ENCODE measurements at regions not wholly inside any gene's neighbourhood (a gene's known extent, or its start where the extent isn't known, plus 50 kb on each side); places are given as distances from the start of the nearest gene placed in this dataset.
"Not testable (repeated sequence)": the region's sequence is repeated elsewhere in the genome, so short reads cannot be mapped to it uniquely, and the experiment has no call there.

DNA sequence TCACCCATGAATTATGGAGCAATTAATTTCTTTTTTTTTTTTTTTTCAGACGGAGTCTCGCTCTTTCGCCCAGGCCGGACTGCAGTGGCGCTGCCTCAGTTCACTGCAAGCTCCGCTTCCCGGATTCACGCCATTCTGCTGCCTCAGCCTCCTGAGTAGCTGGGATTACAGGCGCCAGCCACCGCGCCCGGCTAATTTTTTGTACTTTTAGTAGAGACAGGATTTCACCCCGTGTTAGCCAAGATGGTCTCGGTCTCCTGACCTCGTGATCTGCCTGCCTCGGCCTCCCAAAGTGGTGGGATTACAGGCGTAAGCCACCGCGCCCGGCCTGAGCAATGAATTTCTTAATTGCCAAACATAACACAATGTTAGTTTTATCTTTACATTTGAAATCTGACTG is 1261.2 kb downstream of the CDH11 start:
- TF ChIP-seq, protein P1, sequence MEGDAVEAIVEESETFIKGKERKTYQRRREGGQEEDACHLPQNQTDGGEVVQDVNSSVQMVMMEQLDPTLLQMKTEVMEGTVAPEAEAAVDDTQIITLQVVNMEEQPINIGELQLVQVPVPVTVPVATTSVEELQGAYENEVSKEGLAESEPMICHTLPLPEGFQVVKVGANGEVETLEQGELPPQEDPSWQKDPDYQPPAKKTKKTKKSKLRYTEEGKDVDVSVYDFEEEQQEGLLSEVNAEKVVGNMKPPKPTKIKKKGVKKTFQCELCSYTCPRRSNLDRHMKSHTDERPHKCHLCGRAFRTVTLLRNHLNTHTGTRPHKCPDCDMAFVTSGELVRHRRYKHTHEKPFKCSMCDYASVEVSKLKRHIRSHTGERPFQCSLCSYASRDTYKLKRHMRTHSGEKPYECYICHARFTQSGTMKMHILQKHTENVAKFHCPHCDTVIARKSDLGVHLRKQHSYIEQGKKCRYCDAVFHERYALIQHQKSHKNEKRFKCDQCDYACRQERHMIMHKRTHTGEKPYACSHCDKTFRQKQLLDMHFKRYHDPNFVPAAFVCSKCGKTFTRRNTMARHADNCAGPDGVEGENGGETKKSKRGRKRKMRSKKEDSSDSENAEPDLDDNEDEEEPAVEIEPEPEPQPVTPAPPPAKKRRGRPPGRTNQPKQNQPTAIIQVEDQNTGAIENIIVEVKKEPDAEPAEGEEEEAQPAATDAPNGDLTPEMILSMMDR (IDR thresholded peaks at IDR 0.05; ENCODE audit: low read length): not testable (repeated sequence)
- not testable (repeated sequence) for TF ChIP-seq EZH2 (optimal IDR thresholded peaks at IDR 0.05; ENCODE audit: low read depth, low read length)
